GM10266 (cell line): ENCODE measurements at regions not wholly inside any gene's neighbourhood (a gene's known extent, or its start where the extent isn't known, plus 50 kb on each side); places are given as distances from the start of the nearest gene placed in this dataset.

ENCODE experiments used
- DNase-seq: peaks from one replicate; pipeline ENCODE4 v3.0.0; 2012; ENCODE audit errors: extremely low spot score
- CTCF ChIP-seq: IDR thresholded peaks from 2 replicates; pipeline ENCODE4 v1.5.1; 2012; ENCODE audit warnings: mild to moderate bottlenecking, low read depth; ENCODE audit not compliant: control insufficient read depth, insufficient read depth; ENCODE audit errors: missing control alignments

- no peak for TF ChIP-seq CTCF
- no peak for DNase-seq
These were observed 97.4 kb downstream of the DDX1 start for GRCh38 chr2:15688924-15689568.

- DNase-seq: no peak
- no peak for TF ChIP-seq CTCF
These were observed 98.0 kb downstream of the DDX1 start for GRCh38 chr2:15689654-15690053.

GRCh38 chr2:15691586-15692310 is 100.1 kb downstream of the DDX1 start:
- no peak for DNase-seq
- TF ChIP-seq CTCF: no peak

GRCh38 chr2:15692551-15693377 is 101.1 kb downstream of the DDX1 start:
- TF ChIP-seq CTCF: no peak
- no peak for DNase-seq

- DNase-seq: no peak
- no peak for TF ChIP-seq CTCF
These were observed 101.7 kb downstream of the DDX1 start for GRCh38 chr2:15693382-15693781.

GRCh38 chr2:15693926-15694588 is 102.4 kb downstream of the DDX1 start:
- no peak for TF ChIP-seq CTCF
- DNase-seq: no peak
